Esophagus muscularis mucosa (tissue), 4 donors: ENCODE measurements at regions not wholly inside any gene's neighbourhood (a gene's known extent, or its start where the extent isn't known, plus 50 kb on each side); places are given as distances from the start of the nearest gene placed in this dataset.

Experiments used
- CTCF ChIP-seq, 3 experiments: fragments of 200-600 bp in 2 of 3; fragments of 450-650 bp in 1 of 3; sonication (generic) in 2 of 3; IDR thresholded peaks; one replicate each; pipeline ENCODE4 v1.5.1; 2017 to 2019; ENCODE audit warnings: antibody characterized with exemption in 3 of 3, mild to moderate bottlenecking in 2 of 3, moderate library complexity in 1 of 3
- EP300 ChIP-seq: sonication (generic); formaldehyde crosslinking; IDR thresholded peaks from one replicate; pipeline ENCODE4 v1.6.1; 2017; ENCODE audit warnings: antibody characterized with exemption
- POLR2A ChIP-seq: fragments of 450-650 bp; IDR thresholded peaks from one replicate; pipeline ENCODE4 v1.6.1; 2017; ENCODE audit warnings: antibody characterized with exemption, moderate library complexity, mild to moderate bottlenecking, low read depth
- POLR2AphosphoS5 ChIP-seq, 2 donors: sonication (generic); formaldehyde crosslinking; IDR thresholded peaks; one replicate each; pipeline ENCODE4 v1.6.1; 2017; ENCODE audit warnings: antibody characterized with exemption in 2 of 2

GRCh38 chr3:127085576-127085975 is 102.7 kb downstream of the PLXNA1 start:
- TF ChIP-seq CTCF (IDR thresholded peaks at IDR 0.05) (no peak), POLR2A (no peak), POLR2AphosphoS5 (IDR thresholded peaks at IDR 0.05) (no peak), EP300 (no peak)
